ES-I3 (cell line): ENCODE measurements at regions not wholly inside any gene's neighbourhood (a gene's known extent, or its start where the extent isn't known, plus 50 kb on each side); places are given as distances from the start of the nearest gene placed in this dataset.

Experiments
- H3K36me3 ChIP-seq: 2 replicates; pipeline ENCODE4 v1.6.1; 2013; ENCODE audit warnings: mild to moderate bottlenecking, low read length, control low read depth, moderate library complexity; ENCODE audit not compliant: insufficient read depth
- H3K4me1 ChIP-seq: 2 replicates; pipeline ENCODE4 v1.6.1; 2013; ENCODE audit warnings: mild to moderate bottlenecking, control low read depth, low read length; ENCODE audit not compliant: insufficient read depth
- H3K9ac ChIP-seq: 2 replicates; pipeline ENCODE4 v1.6.1; 2013; ENCODE audit warnings: low read depth, mild to moderate bottlenecking, low read length, moderate library complexity
- H3K9me3 ChIP-seq: 2 replicates; pipeline ENCODE4 v1.6.1; 2013; ENCODE audit warnings: mild to moderate bottlenecking, low read length, moderate library complexity; ENCODE audit not compliant: control insufficient read depth, insufficient read depth

DNA sequence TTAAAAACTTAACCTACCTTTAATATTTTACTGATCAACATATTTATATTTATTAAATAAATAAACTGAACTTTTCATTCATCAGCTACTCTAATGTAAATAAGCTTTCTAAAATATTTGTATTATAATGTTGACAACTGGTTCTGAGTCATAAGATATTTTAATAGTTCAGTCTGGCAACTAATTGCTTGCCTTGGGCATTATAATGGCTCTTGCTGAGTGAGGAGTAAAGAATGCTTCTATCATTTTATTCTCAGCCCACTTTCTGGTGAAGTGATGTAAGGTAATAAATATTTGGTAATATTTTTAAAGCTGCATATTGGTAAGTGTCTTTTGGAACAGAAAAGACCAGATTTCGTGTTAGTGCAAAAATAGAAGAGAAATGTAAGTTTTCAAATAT is 81.5 kb downstream of the DIPK2A start:
- Histone ChIP-seq H3K9me3 (no peaks in the 10 kb centered on the region), H3K36me3 (no peaks in the 10 kb centered on the region), H3K4me1 (no peaks in the 10 kb centered on the region), H3K9ac (no peak overlapping the region)

DNA sequence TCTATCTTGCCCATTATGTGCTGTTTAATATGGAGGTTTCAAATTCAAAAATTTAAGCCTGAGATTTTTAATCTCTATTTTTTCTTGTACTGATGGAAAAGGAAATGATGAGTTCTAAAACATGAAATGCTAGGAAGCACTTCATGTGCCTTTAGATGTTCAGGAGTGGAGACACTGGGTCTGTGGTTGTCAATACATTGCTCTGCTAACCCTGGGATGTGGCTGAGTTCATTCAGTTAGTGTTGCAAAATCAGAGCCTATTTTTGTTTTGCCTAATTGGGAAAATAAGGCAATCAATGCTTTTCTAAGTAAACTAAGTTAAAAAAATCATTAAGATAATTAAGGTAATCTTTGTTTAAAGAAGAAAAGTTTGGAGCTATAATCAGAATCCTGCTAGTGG is 83.1 kb downstream of the DIPK2A start:
- H3K4me1 ChIP-seq = no peaks in the 10 kb centered on the region
- H3K9me3 ChIP-seq = no peaks in the 10 kb centered on the region
- H3K9ac ChIP-seq = no peak overlapping the region
- no peaks in the 10 kb centered on the region for H3K36me3 ChIP-seq

DNA sequence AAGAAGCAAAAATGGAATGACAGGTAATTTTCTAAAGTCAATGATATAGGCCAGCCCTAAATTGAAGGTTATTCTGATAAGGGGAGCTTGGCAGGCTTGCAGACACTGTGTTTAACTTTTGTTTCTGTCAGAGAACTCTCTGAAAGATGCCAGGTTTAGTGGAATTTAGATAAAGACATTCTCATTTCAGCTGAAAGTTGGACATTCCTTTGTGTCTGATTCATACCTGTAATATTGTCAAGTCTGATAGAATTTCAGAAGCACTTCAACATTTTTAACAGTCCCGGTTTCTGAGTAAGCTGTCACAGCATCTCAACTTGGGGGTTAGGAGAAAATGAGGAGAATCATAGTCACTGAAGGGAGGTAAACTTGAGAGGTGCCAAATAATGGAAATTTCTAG is 84.0 kb downstream of the DIPK2A start:
- Histone ChIP-seq H3K9me3 (no peaks in the 10 kb centered on the region), H3K9ac (no peak overlapping the region), H3K4me1 (no peaks in the 10 kb centered on the region), H3K36me3 (no peaks in the 10 kb centered on the region)

DNA sequence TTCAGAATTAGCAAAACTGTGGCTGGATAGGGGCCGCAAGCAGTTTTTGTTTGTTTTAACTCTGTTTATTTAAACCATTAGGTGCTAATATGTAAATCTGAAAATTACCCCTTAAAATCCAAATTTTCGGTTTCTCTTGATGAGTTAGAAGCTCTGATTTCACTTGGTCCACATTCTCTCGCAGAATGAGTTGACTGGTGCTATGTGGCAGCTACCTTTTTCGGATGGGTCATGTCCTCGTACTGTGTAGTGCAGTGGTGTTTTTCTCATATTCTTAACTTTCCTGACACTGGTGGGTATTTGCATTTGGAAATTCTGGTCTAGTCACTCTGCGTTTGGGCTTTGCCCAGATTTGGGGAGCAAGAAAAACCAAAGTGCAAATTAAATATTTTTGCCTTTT is 87.1 kb downstream of the DIPK2A start:
- Histone ChIP-seq H3K9me3 (no peaks in the 10 kb centered on the region), H3K4me1 (no peaks in the 10 kb centered on the region), H3K9ac (no peak overlapping the region), H3K36me3 (no peaks in the 10 kb centered on the region)

- no peaks in the 10 kb centered on the region for H3K9me3 ChIP-seq
- no peaks in the 10 kb centered on the region for H3K4me1 ChIP-seq
- H3K36me3 ChIP-seq = no peaks in the 10 kb centered on the region
- H3K9ac ChIP-seq = no peak overlapping the region
These were observed 87.9 kb downstream of the DIPK2A start for GRCh38 chr3:144059481-144059880.

DNA sequence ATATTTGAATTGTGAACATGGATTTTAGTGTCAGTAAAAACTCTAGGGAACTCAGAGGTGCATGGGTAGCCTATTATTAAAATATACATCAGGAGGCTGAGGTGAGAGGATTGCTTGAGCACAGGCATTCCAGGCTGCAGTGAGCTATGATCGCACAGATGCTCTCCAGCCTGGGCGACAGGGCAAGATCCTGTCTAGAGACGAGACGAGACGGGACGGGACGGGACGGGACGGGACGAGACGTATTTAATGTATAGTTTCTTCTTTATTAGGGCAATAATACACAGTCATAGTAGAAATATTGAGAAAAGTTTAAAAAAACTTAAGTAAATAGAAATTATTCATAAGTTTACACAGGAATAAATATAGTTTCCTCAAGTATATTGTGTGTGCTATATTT is 89.3 kb downstream of the DIPK2A start:
- Histone ChIP-seq H3K36me3 (no peaks in the 10 kb centered on the region), H3K9ac (no peak overlapping the region), H3K9me3 (no peaks in the 10 kb centered on the region), H3K4me1 (no peaks in the 10 kb centered on the region)

- H3K4me1 ChIP-seq = no peaks in the 10 kb centered on the region
- H3K9me3 ChIP-seq = no peaks in the 10 kb centered on the region
- H3K9ac ChIP-seq = no peak overlapping the region
- no peaks in the 10 kb centered on the region for H3K36me3 ChIP-seq
These were observed 91.7 kb downstream of the DIPK2A start for GRCh38 chr3:144063306-144063705.

GRCh38 chr3:144067059-144067458 is 95.4 kb downstream of the DIPK2A start:
- H3K36me3 ChIP-seq = no peaks in the 10 kb centered on the region
- no peak overlapping the region for H3K9ac ChIP-seq
- H3K9me3 ChIP-seq = peaks cover 6% of the 10 kb centered on the region
- H3K4me1 ChIP-seq = no peaks in the 10 kb centered on the region

DNA sequence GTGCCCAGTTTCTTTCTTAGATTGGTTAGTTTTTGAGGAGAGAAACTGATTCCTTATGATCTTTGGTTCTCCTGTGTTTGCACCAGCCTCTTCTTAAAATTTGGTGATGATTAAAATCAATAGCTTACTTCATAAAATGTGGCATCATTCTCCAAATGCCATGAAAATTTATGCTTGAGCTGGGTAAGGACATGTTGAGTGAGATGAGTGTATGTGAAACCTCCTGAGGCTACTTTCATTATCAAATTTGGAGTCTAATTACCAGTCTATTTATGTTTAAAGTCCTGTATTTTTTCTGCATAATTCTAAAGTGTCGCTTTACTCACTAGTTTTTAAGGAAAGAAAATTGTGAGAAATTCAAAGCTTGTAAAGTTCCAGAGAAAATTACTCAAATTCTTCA is 102.1 kb downstream of the DIPK2A start:
- Histone ChIP-seq H3K36me3 (no peaks in the 10 kb centered on the region), H3K9ac (no peak overlapping the region), H3K4me1 (no peaks in the 10 kb centered on the region), H3K9me3 (peaks cover 6% of the 10 kb centered on the region)

DNA sequence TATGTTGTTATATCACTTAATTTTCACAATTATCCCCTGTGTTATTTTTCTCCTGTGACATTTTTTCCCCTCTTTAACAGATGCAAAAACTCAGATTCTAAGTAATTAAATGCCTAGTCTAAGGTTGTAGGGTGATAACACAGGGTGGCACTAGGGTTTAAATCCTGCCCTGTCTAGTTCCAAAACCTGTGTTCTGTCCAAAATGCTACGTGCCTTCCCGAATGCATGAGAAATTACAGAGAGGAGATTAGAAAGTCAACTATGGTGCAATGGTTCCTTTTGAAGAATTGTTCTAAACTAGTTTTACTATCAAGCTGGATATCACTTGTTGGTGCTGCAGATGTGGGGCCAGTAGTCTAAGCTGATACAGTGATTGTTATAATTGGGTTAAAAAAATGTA is 108.0 kb downstream of the DIPK2A start:
- Histone ChIP-seq H3K36me3 (no peaks in the 10 kb centered on the region), H3K9me3 (no peaks in the 10 kb centered on the region; the same call in 1 of the 2 replicates), H3K9ac (no peak overlapping the region), H3K4me1 (no peaks in the 10 kb centered on the region)

GRCh38 chr3:144084929-144085328 is 113.3 kb downstream of the DIPK2A start:
- H3K4me1 ChIP-seq = no peaks in the 10 kb centered on the region
- no peak overlapping the region for H3K9ac ChIP-seq
- no peaks in the 10 kb centered on the region for H3K9me3 ChIP-seq
- H3K36me3 ChIP-seq = no peaks in the 10 kb centered on the region

DNA sequence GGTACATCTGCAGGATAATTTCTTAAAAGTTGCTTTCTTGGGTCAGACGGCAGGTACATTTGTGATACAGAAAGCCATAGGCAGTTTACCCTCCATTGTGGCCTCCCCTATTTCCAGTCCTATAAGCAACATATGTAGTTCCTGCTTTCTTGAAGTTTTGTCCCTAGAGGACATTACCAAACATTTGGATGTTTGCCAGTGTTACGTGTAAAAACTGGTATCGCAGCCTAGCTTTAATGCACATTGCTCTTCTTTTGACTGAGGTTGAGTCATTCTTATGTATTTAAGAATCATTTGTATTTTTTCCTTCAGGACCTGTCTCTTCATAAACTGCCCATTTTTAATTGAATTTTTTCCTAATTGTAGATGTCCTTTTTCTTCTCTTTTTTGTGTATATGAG is 114.3 kb downstream of the DIPK2A start:
- no peaks in the 10 kb centered on the region for H3K36me3 ChIP-seq
- no peaks in the 10 kb centered on the region for H3K9me3 ChIP-seq
- no peak overlapping the region for H3K9ac ChIP-seq
- H3K4me1 ChIP-seq = no peaks in the 10 kb centered on the region

DNA sequence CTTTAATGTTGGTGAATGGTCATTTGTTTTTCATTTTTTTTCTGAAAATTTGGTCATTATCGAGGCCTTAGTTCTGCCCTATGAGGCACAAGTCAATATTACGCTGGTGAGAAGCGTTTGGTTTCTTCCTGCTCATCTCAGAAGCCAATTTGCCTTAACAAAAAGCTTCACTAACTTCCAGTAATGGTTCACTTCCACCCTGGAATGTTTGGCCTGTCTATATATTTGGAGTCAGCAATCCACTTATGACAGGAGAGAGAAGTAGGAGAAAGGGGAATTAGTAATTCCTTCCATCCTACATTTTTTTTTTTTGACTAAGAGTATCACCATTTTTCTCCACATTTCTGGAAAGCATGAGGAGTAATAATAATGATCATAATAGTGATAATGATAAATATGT is 124.4 kb downstream of the DIPK2A start:
- Histone ChIP-seq H3K4me1 (peaks cover 4% of the 10 kb centered on the region; the same call in 1 of the 2 replicates), H3K36me3 (no peaks in the 10 kb centered on the region; the same call in 1 of the 2 replicates), H3K9me3 (no peaks in the 10 kb centered on the region; the same call in 1 of the 2 replicates), H3K9ac (no peak overlapping the region)

GRCh38 chr3:144097163-144097562 is 125.5 kb downstream of the DIPK2A start:
- Histone ChIP-seq H3K9ac (no peak overlapping the region), H3K9me3 (no peaks in the 10 kb centered on the region; the same call in 1 of the 2 replicates), H3K4me1 (peaks cover 7% of the 10 kb centered on the region; the same call in 1 of the 2 replicates), H3K36me3 (no peaks in the 10 kb centered on the region; the same call in 1 of the 2 replicates)

GRCh38 chr3:144098691-144099090 is 127.1 kb downstream of the DIPK2A start:
- Histone ChIP-seq H3K4me1 (peaks cover 15% of the 10 kb centered on the region; the same call in 1 of the 2 replicates), H3K9me3 (no peaks in the 10 kb centered on the region; the same call in 1 of the 2 replicates), H3K9ac (no peak overlapping the region), H3K36me3 (no peaks in the 10 kb centered on the region; the same call in 1 of the 2 replicates)

GRCh38 chr3:144102421-144102820 is 130.8 kb downstream of the DIPK2A start:
- Histone ChIP-seq H3K9ac (no peak overlapping the region), H3K36me3 (no peaks in the 10 kb centered on the region; the same call in 1 of the 2 replicates), H3K9me3 (no peaks in the 10 kb centered on the region; the same call in 1 of the 2 replicates), H3K4me1 (peaks cover 11% of the 10 kb centered on the region; the same call in 1 of the 2 replicates)
